Gastroesophageal sphincter (tissue), 4 donors: ENCODE measurements at regions not wholly inside any gene's neighbourhood (a gene's known extent, or its start where the extent isn't known, plus 50 kb on each side); places are given as distances from the start of the nearest gene placed in this dataset.

Source experiments
- ATAC-seq: fragments of 150-250 bp; one replicate; pipeline ENCODE4 v1.9.1; 2016; ENCODE audit warnings: mild to moderate bottlenecking, moderate library complexity
- H3K27ac ChIP-seq, 4 donors: fragments of 200-600 bp; sonication (generic) in 3 of 4; 1 replicate in 3 of 4; 2 replicates in 1 of 4; pipeline ENCODE4 v1.5.1; 2016 to 2019
- H3K27me3 ChIP-seq: fragments of 200-600 bp; sonication (generic); one replicate; pipeline ENCODE4 v1.5.1; 2019
- H3K36me3 ChIP-seq, 2 donors: fragments of 200-600 bp; sonication (generic); one replicate each; pipeline ENCODE4 v1.5.1; 2019; ENCODE audit warnings: control low read depth in 1 of 2
- H3K4me1 ChIP-seq, 3 donors: fragments of 200-600 bp; sonication (generic); 1 replicate in 2 of 3; 2 replicates in 1 of 3; pipeline ENCODE4 v1.5.1; 2016 to 2019; ENCODE audit warnings: control low read depth in 2 of 3
- H3K4me3 ChIP-seq, 2 donors: fragments of 200-600 bp; sonication (generic); one replicate each; pipeline ENCODE4 v1.5.1; 2019; ENCODE audit warnings: mild to moderate bottlenecking in 1 of 2, moderate library complexity in 1 of 2
- H3K9me3 ChIP-seq, 3 donors: fragments of 200-600 bp; sonication (generic); one replicate each; pipeline ENCODE4 v1.5.1; 2017 to 2019; ENCODE audit warnings: control low read depth in 2 of 3
- CTCF ChIP-seq, 4 experiments: fragments of 200-600 bp in 2 of 4; fragments of 450-650 bp in 2 of 4; sonication (generic) in 1 of 4; IDR thresholded peaks; one replicate each; pipeline ENCODE4 v1.5.1; 2017 to 2019; ENCODE audit warnings: antibody characterized with exemption in 4 of 4, mild to moderate bottlenecking in 2 of 4, moderate library complexity in 2 of 4
- EP300 ChIP-seq: sonication (generic); formaldehyde crosslinking; IDR thresholded peaks from one replicate; pipeline ENCODE4 v1.6.1; 2017; ENCODE audit warnings: antibody characterized with exemption, mild to moderate bottlenecking
- POLR2A ChIP-seq, 2 donors: fragments of 450-650 bp; IDR thresholded peaks; one replicate each; pipeline ENCODE4 v1.6.1; 2017; ENCODE audit warnings: antibody characterized with exemption in 2 of 2, mild to moderate bottlenecking in 2 of 2, moderate library complexity in 1 of 2
- POLR2AphosphoS5 ChIP-seq: sonication (generic); formaldehyde crosslinking; IDR thresholded peaks from one replicate; pipeline ENCODE4 v1.6.1; 2017; ENCODE audit warnings: antibody characterized with exemption
- WGBS, 2 donors: methylation state at CpG; one replicate each; pipeline ENCODE4 v1.1.5; 2018; ENCODE audit warnings: low coverage in 1 of 2; 5-methylcytosine and 5-hydroxymethylcytosine counted together

- Histone ChIP-seq H3K4me3 (no peak overlapping the region), H3K36me3 (no peaks in the 10 kb centered on the region), H3K27me3 (no peaks in the 10 kb centered on the region), H3K27ac (no peak overlapping the region), H3K9me3 (no peaks in the 10 kb centered on the region), H3K4me1 (no peaks in the 10 kb centered on the region)
- WGBS, 2 donors = 39 to 43% methylated on average over 13 to 16 of the region's 17 CpGs
- ATAC-seq = no peak
- TF ChIP-seq POLR2AphosphoS5 (no peak), CTCF (IDR thresholded peaks at IDR 0.05) (no peak), POLR2A (IDR thresholded peaks at IDR 0.05) (no peak), EP300 (no peak)
Measured at GRCh38 chr18:55079481-55080355, 120.5 kb upstream of the CCDC68 start.

GRCh38 chr18:55079067-55079466 lies 119.8 kb upstream of the CCDC68 start:
- TF ChIP-seq POLR2AphosphoS5 (no peak), EP300 (no peak), CTCF (IDR thresholded peaks at IDR 0.05) (no peak), POLR2A (IDR thresholded peaks at IDR 0.05) (no peak)
- H3K36me3 ChIP-seq = no peaks in the 10 kb centered on the region
- H3K9me3 ChIP-seq = peaks cover 0 to 1% (median 0%) of the 10 kb centered on the region in 3 donors
- H3K27ac ChIP-seq = no peak overlapping the region
- H3K27me3 ChIP-seq = no peaks in the 10 kb centered on the region
- H3K4me3 ChIP-seq = no peak overlapping the region
- 84 to 92% methylated on average over 6 of the region's 6 CpGs for WGBS, 2 donors
- H3K4me1 ChIP-seq = no peaks in the 10 kb centered on the region
- ATAC-seq = no peak

GRCh38 chr18:55078303-55078932 lies 119.2 kb upstream of the CCDC68 start:
- Histone ChIP-seq H3K27me3 (no peaks in the 10 kb centered on the region), H3K9me3 (peaks cover 0 to 7% (median 0%) of the 10 kb centered on the region in 3 donors), H3K36me3 (no peaks in the 10 kb centered on the region), H3K27ac (no peak overlapping the region), H3K4me3 (no peak overlapping the region), H3K4me1 (no peaks in the 10 kb centered on the region)
- TF ChIP-seq CTCF (IDR thresholded peaks at IDR 0.05) (no peak), POLR2AphosphoS5 (no peak), EP300 (no peak)
- ATAC-seq = no peak
- WGBS, 2 donors = 23 to 54% methylated on average over 4 to 6 of the region's 8 CpGs

GRCh38 chr18:55076643-55077218 lies 117.5 kb upstream of the CCDC68 start:
- H3K4me3 ChIP-seq = no peak overlapping the region
- no peaks in the 10 kb centered on the region for H3K4me1 ChIP-seq
- ATAC-seq = no peak
- no peak for TF ChIP-seq CTCF (IDR thresholded peaks at IDR 0.05)
- TF ChIP-seq POLR2A (IDR thresholded peaks at IDR 0.05) = no peak
- no peak for TF ChIP-seq POLR2AphosphoS5
- no peak for TF ChIP-seq EP300
- no peak overlapping the region for H3K27ac ChIP-seq
- 70 to 88% methylated on average over 2 to 5 of the region's 6 CpGs for WGBS, 2 donors
- no peaks in the 10 kb centered on the region for H3K27me3 ChIP-seq
- no peaks in the 10 kb centered on the region for H3K36me3 ChIP-seq
- H3K9me3 ChIP-seq = peaks cover 0 to 7% (median 0%) of the 10 kb centered on the region in 3 donors
